Astrocyte (in vitro differentiated cells and primary cell): ENCODE measurements at regions not wholly inside any gene's neighbourhood (a gene's known extent, or its start where the extent isn't known, plus 50 kb on each side); places are given as distances from the start of the nearest gene placed in this dataset.

Source experiments
- DNase-seq: peaks from one replicate; pipeline ENCODE4 v3.0.0-alpha.2; 2010; ENCODE audit warnings: low read depth
- FAIRE-seq: peaks from 2 replicates; lab custom pipeline; 2011; peaks lifted over from hg19 to GRCh38; lab: Jason Lieb, UNC
- H2AFZ ChIP-seq: 2 replicates; pipeline ENCODE4 v1.6.0; 2012; ENCODE audit warnings: low read depth, low read length, inconsistent platforms
- H3K27ac ChIP-seq: 2 replicates; pipeline ENCODE4 v1.5.1; 2011; ENCODE audit warnings: low read depth, low read length, inconsistent platforms
- H3K27me3 ChIP-seq: 2 replicates; pipeline ENCODE4 v1.6.0; 2011; ENCODE audit warnings: low read length, inconsistent platforms; ENCODE audit not compliant: insufficient read depth
- H3K36me3 ChIP-seq: 2 replicates; pipeline ENCODE4 v1.5.1; 2011; ENCODE audit warnings: low read length, inconsistent platforms; ENCODE audit not compliant: insufficient read depth
- H3K4me1 ChIP-seq: 2 replicates; pipeline ENCODE4 v1.5.1; 2011; ENCODE audit warnings: low read length, inconsistent platforms; ENCODE audit not compliant: insufficient read depth
- H3K4me2 ChIP-seq: 2 replicates; pipeline ENCODE4 v1.6.0; 2012; ENCODE audit warnings: low read length, inconsistent platforms
- H3K4me3 ChIP-seq: 2 replicates; pipeline ENCODE4 v1.5.1; 2011; ENCODE audit warnings: low read depth, mild to moderate bottlenecking, low read length, inconsistent platforms; ENCODE audit not compliant: insufficient read depth
- H3K79me2 ChIP-seq: 2 replicates; pipeline ENCODE4 v1.6.0; 2012; ENCODE audit warnings: mild to moderate bottlenecking, low read length, inconsistent platforms; ENCODE audit not compliant: insufficient read depth
- H3K9ac ChIP-seq: 2 replicates; pipeline ENCODE4 v1.6.0; 2012; ENCODE audit warnings: mild to moderate bottlenecking, low read length, inconsistent platforms
- H3K9me3 ChIP-seq: 2 replicates; pipeline ENCODE4 v1.5.1; 2012; ENCODE audit warnings: low read depth, mild to moderate bottlenecking, low read length, inconsistent platforms; ENCODE audit not compliant: insufficient read depth
- H4K20me1 ChIP-seq: 2 replicates; pipeline ENCODE4 v1.6.0; 2012; ENCODE audit warnings: low read length, inconsistent platforms; ENCODE audit not compliant: insufficient read depth
- H3K27ac Mint-ChIP-seq: one replicate; pipeline ENCODE4 v1.8.0; 2021; ENCODE audit warnings: mild to moderate bottlenecking, mixed read lengths; ENCODE audit not compliant: unreplicated experiment
- H3K27me3 Mint-ChIP-seq: one replicate; pipeline ENCODE4 v1.8.0; 2021; ENCODE audit warnings: low read depth, mixed read lengths; ENCODE audit not compliant: unreplicated experiment
- H3K36me3 Mint-ChIP-seq: one replicate; pipeline ENCODE4 v1.8.0; 2021; ENCODE audit warnings: low read depth, mixed read lengths; ENCODE audit not compliant: unreplicated experiment
- H3K4me1 Mint-ChIP-seq: one replicate; pipeline ENCODE4 v1.8.0; 2021; ENCODE audit warnings: low read depth, mixed read lengths; ENCODE audit not compliant: unreplicated experiment
- H3K4me3 Mint-ChIP-seq: one replicate; pipeline ENCODE4 v1.8.0; 2021; ENCODE audit warnings: mild to moderate bottlenecking, moderate library complexity, mixed read lengths; ENCODE audit not compliant: unreplicated experiment
- H3K9me3 Mint-ChIP-seq: one replicate; pipeline ENCODE4 v1.8.0; 2021; ENCODE audit warnings: mild to moderate bottlenecking, mixed read lengths; ENCODE audit not compliant: unreplicated experiment
- EZH2 ChIP-seq: IDR thresholded peaks from 2 replicates; pipeline ENCODE4 v1.6.1; 2012; ENCODE audit warnings: mild to moderate bottlenecking, low read length, inconsistent platforms; ENCODE audit not compliant: insufficient read depth
- TF ChIP-seq, protein P1 (sequence below): IDR thresholded peaks from 2 replicates; pipeline ENCODE4 v1.5.1; 2011; ENCODE audit warnings: low read depth, mild to moderate bottlenecking, inconsistent platforms, low read length, moderate library complexity; ENCODE audit not compliant: insufficient read depth

DNA sequence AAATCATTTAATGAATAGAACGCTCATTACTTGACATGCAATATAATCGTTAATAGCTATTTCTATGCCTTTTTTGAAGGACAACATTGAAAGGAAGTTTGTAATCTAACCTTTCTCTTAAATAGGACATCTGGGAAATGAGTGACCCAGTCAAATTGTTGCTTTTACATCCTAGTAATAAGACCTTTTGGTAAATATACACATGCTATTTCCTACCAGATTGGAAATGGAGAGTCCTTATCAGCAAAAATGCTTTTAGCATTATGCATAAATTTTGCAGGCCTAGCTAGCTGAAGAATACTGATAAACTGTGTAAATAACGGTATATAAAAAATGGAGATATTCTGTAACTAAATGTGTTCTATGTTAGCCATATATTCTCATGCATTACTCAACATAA is 567.3 kb upstream of the DSEL start:
- Mint-ChIP-seq H3K27me3 (no peaks in the 10 kb centered on the region), H3K27ac (no peak overlapping the region), H3K4me3 (no peak overlapping the region), H3K9me3 (no peaks in the 10 kb centered on the region), H3K36me3 (no peaks in the 10 kb centered on the region), H3K4me1 (peaks cover 8% of the 10 kb centered on the region)
- Histone ChIP-seq H3K4me3 (no peak overlapping the region), H3K27me3 (no peaks in the 10 kb centered on the region), H3K79me2 (no peaks in the 10 kb centered on the region), H3K4me1 (peaks cover 21% of the 10 kb centered on the region), H3K27ac (peak overlapping the region; percentile 44), H3K36me3 (no peaks in the 10 kb centered on the region), H4K20me1 (no peaks in the 10 kb centered on the region), H2AFZ (no peak overlapping the region), H3K9ac (no peak overlapping the region), H3K4me2 (peak overlapping the region; percentile 53), H3K9me3 (no peaks in the 10 kb centered on the region)
- FAIRE-seq (peak; percentile 75), DNase-seq (peak; percentile 58)
- TF ChIP-seq, protein P1, sequence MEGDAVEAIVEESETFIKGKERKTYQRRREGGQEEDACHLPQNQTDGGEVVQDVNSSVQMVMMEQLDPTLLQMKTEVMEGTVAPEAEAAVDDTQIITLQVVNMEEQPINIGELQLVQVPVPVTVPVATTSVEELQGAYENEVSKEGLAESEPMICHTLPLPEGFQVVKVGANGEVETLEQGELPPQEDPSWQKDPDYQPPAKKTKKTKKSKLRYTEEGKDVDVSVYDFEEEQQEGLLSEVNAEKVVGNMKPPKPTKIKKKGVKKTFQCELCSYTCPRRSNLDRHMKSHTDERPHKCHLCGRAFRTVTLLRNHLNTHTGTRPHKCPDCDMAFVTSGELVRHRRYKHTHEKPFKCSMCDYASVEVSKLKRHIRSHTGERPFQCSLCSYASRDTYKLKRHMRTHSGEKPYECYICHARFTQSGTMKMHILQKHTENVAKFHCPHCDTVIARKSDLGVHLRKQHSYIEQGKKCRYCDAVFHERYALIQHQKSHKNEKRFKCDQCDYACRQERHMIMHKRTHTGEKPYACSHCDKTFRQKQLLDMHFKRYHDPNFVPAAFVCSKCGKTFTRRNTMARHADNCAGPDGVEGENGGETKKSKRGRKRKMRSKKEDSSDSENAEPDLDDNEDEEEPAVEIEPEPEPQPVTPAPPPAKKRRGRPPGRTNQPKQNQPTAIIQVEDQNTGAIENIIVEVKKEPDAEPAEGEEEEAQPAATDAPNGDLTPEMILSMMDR = no peak
- TF ChIP-seq EZH2 = no peak

DNA sequence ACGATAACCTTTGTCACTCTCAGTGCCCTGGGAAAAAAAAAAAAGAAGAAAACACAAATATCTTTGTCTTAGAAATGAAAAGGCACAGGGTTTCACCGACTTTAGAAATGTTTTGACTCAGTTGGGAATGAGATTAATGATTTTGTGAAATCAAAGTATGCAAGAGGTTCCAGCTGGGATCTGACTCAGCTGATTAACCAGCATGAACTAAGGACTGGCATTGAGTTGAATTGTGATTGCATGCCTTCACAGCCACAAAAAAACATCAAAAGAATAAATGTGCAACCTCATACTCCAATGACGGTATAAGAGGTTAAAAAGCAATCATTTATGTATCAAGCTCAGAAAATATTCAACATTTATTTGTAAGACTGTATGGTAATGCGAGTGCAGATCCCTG is 566.6 kb upstream of the DSEL start:
- FAIRE-seq = peak; percentile 68
- TF ChIP-seq, protein P1 = no peak
- no peaks in the 10 kb centered on the region for H3K27me3 ChIP-seq
- H4K20me1 ChIP-seq = no peaks in the 10 kb centered on the region
- no peaks in the 10 kb centered on the region for H3K36me3 Mint-ChIP-seq
- H3K4me2 ChIP-seq = peak overlapping the region; percentile 53
- H3K27me3 Mint-ChIP-seq = no peaks in the 10 kb centered on the region
- H3K9ac ChIP-seq = no peak overlapping the region
- no peak overlapping the region for H2AFZ ChIP-seq
- H3K4me1 ChIP-seq = peaks cover 21% of the 10 kb centered on the region
- peak overlapping the region; percentile 57 for H3K27ac ChIP-seq
- no peaks in the 10 kb centered on the region for H3K9me3 ChIP-seq
- peak; percentile 99 for DNase-seq
- peaks cover 8% of the 10 kb centered on the region for H3K4me1 Mint-ChIP-seq
- no peak overlapping the region for H3K4me3 ChIP-seq
- no peak overlapping the region for H3K27ac Mint-ChIP-seq
- H3K79me2 ChIP-seq = no peaks in the 10 kb centered on the region
- no peaks in the 10 kb centered on the region for H3K36me3 ChIP-seq
- H3K4me3 Mint-ChIP-seq = no peak overlapping the region
- no peaks in the 10 kb centered on the region for H3K9me3 Mint-ChIP-seq

DNA sequence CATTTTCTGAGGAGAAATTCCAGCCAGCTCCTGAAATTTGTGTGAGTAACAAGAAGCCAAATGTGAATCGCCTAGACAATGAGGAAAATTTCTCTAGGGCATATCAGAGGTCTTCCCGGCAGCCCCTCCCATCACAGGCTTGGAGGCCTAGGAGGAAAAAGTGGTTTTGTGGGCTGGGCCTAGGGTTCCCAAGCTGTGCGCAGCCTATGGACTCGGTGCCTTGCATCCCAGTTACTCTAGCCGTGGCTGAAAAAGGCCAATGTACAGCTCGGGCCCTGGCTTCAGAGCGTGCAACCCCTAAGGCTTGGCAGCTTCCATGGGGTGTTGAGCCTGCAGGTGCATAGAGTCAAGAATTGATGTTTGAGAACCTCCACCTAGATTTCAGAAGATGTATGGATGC is 556.2 kb upstream of the DSEL start:
- no peaks in the 10 kb centered on the region for H3K27me3 ChIP-seq
- FAIRE-seq = no peak
- H3K36me3 ChIP-seq = no peaks in the 10 kb centered on the region
- Mint-ChIP-seq H3K36me3 (no peaks in the 10 kb centered on the region), H3K27ac (no peak overlapping the region), H3K4me3 (no peak overlapping the region), H3K4me1 (no peaks in the 10 kb centered on the region), H3K9me3 (peaks cover 7% of the 10 kb centered on the region), H3K27me3 (no peaks in the 10 kb centered on the region)
- no peaks in the 10 kb centered on the region for H3K4me1 ChIP-seq
- DNase-seq = no peak
- H3K4me3 ChIP-seq = no peak overlapping the region
- no peak for TF ChIP-seq EZH2
- TF ChIP-seq, protein P1 = no peak
- H3K27ac ChIP-seq = no peak overlapping the region
- no peak overlapping the region for H3K9ac ChIP-seq
- H2AFZ ChIP-seq = no peak overlapping the region
- H4K20me1 ChIP-seq = no peaks in the 10 kb centered on the region
- H3K9me3 ChIP-seq = peaks cover 9% of the 10 kb centered on the region
- H3K79me2 ChIP-seq = no peaks in the 10 kb centered on the region
- H3K4me2 ChIP-seq = no peak overlapping the region
